ENCODE measurements at regions not wholly inside any gene's neighbourhood (a gene's known extent, or its start where the extent isn't known, plus 50 kb on each side); places are given as distances from the start of the nearest gene placed in this dataset.
"Not testable (repeated sequence)": the region's sequence is repeated elsewhere in the genome, so short reads cannot be mapped to it uniquely, and the experiment has no call there.

GRCh38 chr11:93041682-93042081, 72.2 kb downstream of the MTNR1B start:
- Histone ChIP-seq H3K9me3 (peaks cover 3% of the 10 kb centered on the region), H3K9ac (no peak overlapping the region), H3K4me1 (ENCODE audit: control insufficient read depth in 1 of 2, insufficient read depth in 2 of 2, low read depth in 1 of 2, low read length in 1 of 2) (no peaks in the 10 kb centered on the region; a peak in 2 of 4 replicates), H2AFZ (ENCODE audit: low read depth) (no peak overlapping the region), H3K9me2 (no peaks in the 10 kb centered on the region), H3K27ac (ENCODE audit: low read depth in 2 of 2, low read length in 1 of 2) (no peak overlapping the region), H3K79me2 (ENCODE audit: insufficient read depth) (no peaks in the 10 kb centered on the region), H3K4me3 (ENCODE audit: low read depth in 2 of 2, low read length in 1 of 2) (no peak overlapping the region), H3K4me2 (no peak overlapping the region), H3K36me3 (replicated peaks in 1 of 2; ENCODE audit: control insufficient read depth in 1 of 2, insufficient read depth in 2 of 2, low read length in 1 of 2) (no peaks in the 10 kb centered on the region), H3F3A (replicated peaks; ENCODE audit: insufficient read depth) (no peaks in the 10 kb centered on the region), H3K27me3 (ENCODE audit: insufficient read depth) (no peaks in the 10 kb centered on the region), H4K20me1 (ENCODE audit: insufficient read depth) (no peaks in the 10 kb centered on the region)
- POLR2A ChIA-PET = no interaction called here
- CTCF ChIA-PET = interaction anchor here (0.6 kb wide), 1 partner anchor 184 kb away, joined by 3 read pairs; no protein-coding TSS in a partner anchor
- no peak for DNase-seq
- no peak for TF ChIP-seq GATA2 (CRISPR knock-in tag; IDR thresholded peaks at IDR 0.05)

- POLR2A ChIA-PET; H2AFZ ChIP-seq (ENCODE audit: low read depth); H3K4me3 ChIP-seq (ENCODE audit: low read depth in 2 of 2, low read length in 1 of 2); H3K4me2 ChIP-seq; H3K27ac ChIP-seq (ENCODE audit: low read depth in 2 of 2, low read length in 1 of 2); H4K20me1 ChIP-seq (ENCODE audit: insufficient read depth); H3K36me3 ChIP-seq (replicated peaks in 1 of 2; ENCODE audit: control insufficient read depth in 1 of 2, insufficient read depth in 2 of 2, low read length in 1 of 2); DNase-seq; H3K9me3 ChIP-seq; CTCF ChIA-PET; H3K4me1 ChIP-seq (ENCODE audit: control insufficient read depth in 1 of 2, insufficient read depth in 2 of 2, low read depth in 1 of 2, low read length in 1 of 2); H3F3A ChIP-seq (replicated peaks; ENCODE audit: insufficient read depth); H3K27me3 ChIP-seq (ENCODE audit: insufficient read depth); H3K9me2 ChIP-seq; H3K79me2 ChIP-seq (ENCODE audit: insufficient read depth); H3K9ac ChIP-seq: not testable (repeated sequence)
- 57% methylated on average over 4 of the region's 7 CpGs for WGBS (ENCODE audit: low lambda C conversion rate)
These were observed 73.7 kb downstream of the MTNR1B start for GRCh38 chr11:93043186-93043585.

GRCh38 chr11:93049740-93050139, 80.3 kb downstream of the MTNR1B start:
- ChIA-PET POLR2A (no interaction called here), CTCF (no interaction called here)
- H3K9me2 ChIP-seq = no peaks in the 10 kb centered on the region
- H3K4me3 ChIP-seq (ENCODE audit: low read depth in 2 of 2, low read length in 1 of 2) = no peak overlapping the region
- H3K4me2 ChIP-seq = no peak overlapping the region
- H4K20me1 ChIP-seq (ENCODE audit: insufficient read depth) = no peaks in the 10 kb centered on the region
- no peak overlapping the region for H2AFZ ChIP-seq (ENCODE audit: low read depth)
- H3F3A ChIP-seq (replicated peaks; ENCODE audit: insufficient read depth) = peaks cover 14% of the 10 kb centered on the region
- 89% methylated on average over 1 of the region's 1 CpG for WGBS (ENCODE audit: low lambda C conversion rate)
- no peaks in the 10 kb centered on the region for H3K36me3 ChIP-seq (replicated peaks in 1 of 2; ENCODE audit: control insufficient read depth in 1 of 2, insufficient read depth in 2 of 2, low read length in 1 of 2)
- no peak overlapping the region for H3K27ac ChIP-seq (ENCODE audit: low read depth in 2 of 2, low read length in 1 of 2)
- no peak overlapping the region for H3K9ac ChIP-seq
- peaks cover 0 to 9% of the 10 kb centered on the region in 2 experiments; a peak in 2 of 4 replicates for H3K4me1 ChIP-seq (ENCODE audit: control insufficient read depth in 1 of 2, insufficient read depth in 2 of 2, low read depth in 1 of 2, low read length in 1 of 2)
- H3K79me2 ChIP-seq (ENCODE audit: insufficient read depth) = no peaks in the 10 kb centered on the region
- no peaks in the 10 kb centered on the region for H3K9me3 ChIP-seq
- no peak for DNase-seq
- H3K27me3 ChIP-seq (ENCODE audit: insufficient read depth) = no peaks in the 10 kb centered on the region
- TF ChIP-seq TAF1 (IDR thresholded peaks at IDR 0.05; ENCODE audit: borderline replicate concordance, low read depth, low read length) (no peak), POLR2AphosphoS5 (IDR thresholded peaks at IDR 0.05; ENCODE audit: low read depth, low read length) (no peak), JUND (IDR thresholded peaks at IDR 0.05) (no peak), GABPA (IDR thresholded peaks at IDR 0.05; ENCODE audit: low read depth) (no peak), TEAD4 (IDR thresholded peaks at IDR 0.05; ENCODE audit: borderline replicate concordance, insufficient read depth) (no peak), ELF1 (IDR thresholded peaks at IDR 0.05) (no peak), YY1 (IDR thresholded peaks at IDR 0.05; ENCODE audit: low read depth) (no peak), EZH2phosphoT487 (IDR thresholded peaks at IDR 0.05; ENCODE audit: borderline replicate concordance, low read depth) (no peak), SMC3 (IDR thresholded peaks at IDR 0.05; ENCODE audit: low read depth, low read length) (no peak), USF2 (IDR thresholded peaks at IDR 0.05; ENCODE audit: borderline replicate concordance, low read depth, low read length) (no peak), EP300 (IDR thresholded peaks at IDR 0.05; ENCODE audit: borderline replicate concordance in 1 of 2, low read depth in 1 of 2, low read length in 1 of 2) (no peak), PBX3 (IDR thresholded peaks at IDR 0.05) (no peak), USF1 (IDR thresholded peaks at IDR 0.05; ENCODE audit: borderline replicate concordance, low read depth) (no peak), GATA2 (CRISPR knock-in tag; IDR thresholded peaks at IDR 0.05) (no peak), FOXJ3 (CRISPR knock-in tag; IDR thresholded peaks at IDR 0.05) (no peak), ZBTB33 (IDR thresholded peaks at IDR 0.05; ENCODE audit: borderline replicate concordance, low read depth) (no peak), CHD2 (IDR thresholded peaks at IDR 0.05; ENCODE audit: low read length, partially characterized antibody) (no peak), FOXM1 (IDR thresholded peaks at IDR 0.05; ENCODE audit: low read depth) (no peak)

Data from SK-N-SH (cell line).